IMR-90 (cell line): ENCODE measurements at regions not wholly inside any gene's neighbourhood (a gene's known extent, or its start where the extent isn't known, plus 50 kb on each side); places are given as distances from the start of the nearest gene placed in this dataset.

ENCODE experiments used
- ATAC-seq: fragments of 200-7000 bp; cut with Tn5 transposase; 2 replicates; pipeline ENCODE4 v1.9.1; 2020; ENCODE audit warnings: low read depth, mild to moderate bottlenecking, moderate library complexity
- BruUV-seq: library from RNA; stranded (reverse); fragments of 400-500 nt; replicated peaks from 2 replicates; lab custom pipeline; 2021; lab: Mats Ljungman, UMichigan
- CTCF ChIA-PET: fragments of 300-600 bp; formaldehyde crosslinking; extraction: SDS; loops from one replicate; lab custom pipeline; 2021; ENCODE audit warnings: antibody characterized with exemption; lab: Yijun Ruan, JAX
- POLR2A ChIA-PET: fragments of 300-600 bp; sonication (Branson Sonifier 250); formaldehyde crosslinking; loops from one replicate; lab custom pipeline; 2022; ENCODE audit warnings: antibody characterized with exemption; ENCODE audit not compliant: unreplicated experiment; lab: Charles Lee
- DNase-seq: peaks from one replicate; pipeline ENCODE4 v3.0.0; 2013
- H2AFZ ChIP-seq: replicated peaks from 2 replicates; pipeline ENCODE3; 2013; ENCODE audit warnings: low read length, mild to moderate bottlenecking; ENCODE audit not compliant: poor library complexity
- H2AK5ac ChIP-seq: 2 replicates; pipeline ENCODE4 v1.6.1; 2013; ENCODE audit warnings: low read depth, low read length, inconsistent platforms
- H2AK9ac ChIP-seq: replicated peaks from 2 replicates; pipeline ENCODE3; 2013; ENCODE audit warnings: mild to moderate bottlenecking, low read depth, low read length, moderate library complexity; ENCODE audit not compliant: poor library complexity
- H2BK120ac ChIP-seq: 2 replicates; pipeline ENCODE4 v1.6.1; 2013; ENCODE audit warnings: low read depth, low read length, inconsistent platforms
- H2BK15ac ChIP-seq: 3 replicates; pipeline ENCODE4 v1.6.1; 2013; ENCODE audit warnings: low read depth, low read length, inconsistent platforms
- H2BK20ac ChIP-seq: 2 replicates; pipeline ENCODE4 v1.6.1; 2013; ENCODE audit warnings: low read depth, mild to moderate bottlenecking, inconsistent platforms, low read length, moderate library complexity
- H2BK5ac ChIP-seq: 2 replicates; pipeline ENCODE4 v1.6.1; 2013; ENCODE audit warnings: mild to moderate bottlenecking, low read depth, low read length, inconsistent platforms; ENCODE audit not compliant: poor library complexity, severe bottlenecking
- H3K14ac ChIP-seq: replicated peaks from 2 replicates; pipeline ENCODE4 v1.6.1; 2013; ENCODE audit warnings: low read depth, low read length, inconsistent platforms
- H3K18ac ChIP-seq: 2 replicates; pipeline ENCODE4 v1.6.1; 2013; ENCODE audit warnings: low read depth, low read length, control low read depth
- H3K23ac ChIP-seq: 2 replicates; pipeline ENCODE4 v1.6.1; 2013; ENCODE audit warnings: low read depth, low read length, inconsistent platforms
- H3K27ac ChIP-seq: 2 replicates; pipeline ENCODE4 v1.5.1; 2013; ENCODE audit warnings: mild to moderate bottlenecking, control low read depth, low read length; ENCODE audit not compliant: insufficient read depth
- H3K27me3 ChIP-seq: 2 replicates; pipeline ENCODE4 v1.6.1; 2013; ENCODE audit warnings: low read length; ENCODE audit not compliant: control insufficient read depth, insufficient read depth
- H3K36me3 ChIP-seq: 2 replicates; pipeline ENCODE4 v1.6.1; 2013; ENCODE audit warnings: low read length, mixed read lengths; ENCODE audit not compliant: control insufficient read depth, insufficient read depth
- H3K4ac ChIP-seq: 2 replicates; pipeline ENCODE4 v1.6.1; 2013; ENCODE audit warnings: low read depth, low read length, inconsistent platforms
- H3K4me1 ChIP-seq: 2 replicates; pipeline ENCODE4 v1.6.1; 2013; ENCODE audit warnings: low read length, mixed read lengths; ENCODE audit not compliant: control insufficient read depth, insufficient read depth
- H3K4me2 ChIP-seq: 2 replicates; pipeline ENCODE4 v1.6.1; 2013; ENCODE audit warnings: low read depth, mild to moderate bottlenecking, control low read depth, low read length, moderate library complexity
- H3K4me3 ChIP-seq: 2 replicates; pipeline ENCODE4 v1.5.1; 2013; ENCODE audit warnings: low read depth, mild to moderate bottlenecking, control low read depth, low read length, moderate library complexity; ENCODE audit not compliant: insufficient read depth
- H3K56ac ChIP-seq: 2 replicates; pipeline ENCODE4 v1.6.1; 2013; ENCODE audit warnings: low read length, inconsistent platforms; ENCODE audit not compliant: insufficient read depth; ENCODE audit errors: extremely low read depth
- H3K79me1 ChIP-seq, 2 experiments: 2 replicates each; pipeline ENCODE4 v1.6.1; 2013; ENCODE audit warnings: low read length in 2 of 2, inconsistent platforms in 1 of 2, low read depth in 1 of 2
- H3K9ac ChIP-seq: 2 replicates; pipeline ENCODE4 v1.6.1; 2013; ENCODE audit warnings: low read depth, low read length, control low read depth
- H3K9me1 ChIP-seq: 2 replicates; pipeline ENCODE4 v1.6.1; 2013; ENCODE audit warnings: low read length, inconsistent platforms; ENCODE audit not compliant: insufficient read depth
- H3K9me3 ChIP-seq: 2 replicates; pipeline ENCODE4 v1.6.1; 2013; ENCODE audit warnings: low read length; ENCODE audit not compliant: control insufficient read depth, insufficient read depth
- H4K20me1 ChIP-seq: 2 replicates; pipeline ENCODE4 v1.6.1; 2013; ENCODE audit warnings: low read length, inconsistent platforms; ENCODE audit not compliant: insufficient read depth
- H4K5ac ChIP-seq: 2 replicates; pipeline ENCODE4 v1.6.1; 2013; ENCODE audit warnings: mild to moderate bottlenecking, low read depth, low read length, control low read depth
- H4K8ac ChIP-seq, 2 experiments: 2 replicates each; pipeline ENCODE4 v1.6.1; 2013; ENCODE audit warnings: low read depth in 2 of 2, low read length in 2 of 2, control low read depth in 1 of 2, inconsistent platforms in 1 of 2
- H4K91ac ChIP-seq: 2 replicates; pipeline ENCODE4 v1.6.1; 2013; ENCODE audit warnings: low read depth, low read length, inconsistent platforms; ENCODE audit not compliant: insufficient read depth
- USF2 ChIP-seq: fragments of 150-350 bp; IDR thresholded peaks from 2 replicates; pipeline ENCODE4 v1.6.1; 2017; ENCODE audit warnings: mild to moderate bottlenecking, antibody characterized with exemption, low read length, low read depth
- WGBS, 2 experiments: methylation state at CpG; one replicate each; pipeline versions ENCODE4 v1.1.5 to v1.1.7; 2013; ENCODE audit warnings: missing lambda C conversion rate in 2 of 2; ENCODE audit not compliant: insufficient read length in 1 of 2; ENCODE audit errors: extremely low coverage in 2 of 2; 5-methylcytosine and 5-hydroxymethylcytosine counted together
- dilution Hi-C: fragments of 300-500 bp; cut with HindIII; formaldehyde crosslinking; loops from one replicate; pipeline ENCODE4 v1.14.3; 2018; ENCODE audit warnings: low sequenced_read_pairs; ENCODE audit not compliant: unreplicated experiment
- in situ Hi-C: fragments of 300-500 bp; cut with MboI; formaldehyde crosslinking; loops from 3 replicates; pipeline ENCODE4 v1.14.3; 2019; ENCODE audit warnings: low sequenced_read_pairs, inconsistent platforms, mixed read lengths
- intact Hi-C: fragments of 100-400 bp; cut with micrococcal nuclease; formaldehyde crosslinking; loops from 2 replicates; pipeline ENCODE4 v1.10.0; 2022

DNA sequence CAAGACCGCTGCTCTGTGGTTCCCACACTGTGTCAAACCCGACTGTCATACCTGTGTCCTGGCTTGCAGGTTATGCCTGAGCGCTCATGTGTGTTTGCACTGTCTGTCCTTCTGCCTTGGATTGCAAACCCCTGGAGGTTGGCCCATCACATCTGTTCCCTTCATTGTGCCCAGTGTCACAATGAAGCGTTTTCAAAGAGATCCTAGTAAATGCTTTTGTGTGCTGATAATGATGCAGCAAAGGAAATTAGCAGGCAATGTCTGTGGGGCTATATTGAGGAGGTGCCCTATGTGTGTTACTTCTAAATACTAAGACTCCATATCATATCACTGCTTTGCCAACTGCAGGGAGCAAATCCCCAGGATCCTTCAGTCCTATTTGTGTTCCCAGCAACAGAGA, 424.4 kb upstream of the NFIA start:
- in situ Hi-C loops = no loop called here
- CTCF ChIA-PET = no interaction called here
- no peak overlapping the region for H3K9ac ChIP-seq

More for the DNA sequence above, 424.4 kb upstream of the NFIA start:
- peaks cover 11% of the 10 kb centered on the region for H3K9me3 ChIP-seq
- no peak overlapping the region for H2BK120ac ChIP-seq
- no peak overlapping the region for H2AFZ ChIP-seq
- WGBS, 2 experiments = 61% methylated on average over 3 of the region's 4 CpGs; no CpG with 5 or more reads in 1 of the 2 experiments
- intact Hi-C loops = no loop called here
- no peak overlapping the region for H3K14ac ChIP-seq
- no peak overlapping the region for H2BK15ac ChIP-seq
- no peak overlapping the region for H3K56ac ChIP-seq
- H4K91ac ChIP-seq = no peak overlapping the region
- TF ChIP-seq USF2 = no peak
- H3K79me1 ChIP-seq = no peaks in the 10 kb centered on the region
- BruUV-seq = no TSS peak
- no peak overlapping the region for H2AK5ac ChIP-seq
- H2AK9ac ChIP-seq = no peak overlapping the region
- H3K23ac ChIP-seq = no peak overlapping the region
- H4K20me1 ChIP-seq = no peaks in the 10 kb centered on the region
- H2BK20ac ChIP-seq = no peak overlapping the region
- dilution Hi-C loops = no loop called here
- no peak overlapping the region for H3K4me2 ChIP-seq
- H3K36me3 ChIP-seq = no peaks in the 10 kb centered on the region
- no peaks in the 10 kb centered on the region for H3K4me1 ChIP-seq
- no peak overlapping the region for H3K4me3 ChIP-seq
- H4K8ac ChIP-seq = no peak overlapping the region
- no peak overlapping the region for H3K27ac ChIP-seq
- ATAC-seq (no peak), DNase-seq (no peak)
- H3K9me1 ChIP-seq = no peaks in the 10 kb centered on the region
- no peak overlapping the region for H3K4ac ChIP-seq
- H3K18ac ChIP-seq = no peak overlapping the region
- no peak overlapping the region for H2BK5ac ChIP-seq
- POLR2A ChIA-PET = no interaction called here
- no peaks in the 10 kb centered on the region for H3K27me3 ChIP-seq
- no peak overlapping the region for H4K5ac ChIP-seq
